Neural cell (in vitro differentiated cells): ENCODE measurements at regions not wholly inside any gene's neighbourhood (a gene's known extent, or its start where the extent isn't known, plus 50 kb on each side); places are given as distances from the start of the nearest gene placed in this dataset.

ENCODE experiments used
- H2AFZ ChIP-seq: fragments of 200-600, 300-800 bp; sonication (generic), shearing (Covaris generic); 2 replicates; pipeline ENCODE4 v1.6.0; 2014; ENCODE audit warnings: low read depth, mild to moderate bottlenecking, antibody characterized with exemption, low read length, moderate library complexity
- H3F3A ChIP-seq: fragments of 200-600 bp; shearing (Covaris generic); 2 replicates; pipeline ENCODE4 v1.6.1; 2016; ENCODE audit warnings: mild to moderate bottlenecking, moderate library complexity, mixed read lengths, antibody characterized with exemption, low read length; ENCODE audit not compliant: insufficient read depth, poor library complexity, severe bottlenecking
- H3K27ac ChIP-seq: fragments of 200-600, 300-800 bp; sonication (generic), shearing (Covaris generic); 2 replicates; pipeline ENCODE4 v1.5.1; 2014; ENCODE audit warnings: mild to moderate bottlenecking, low read length, moderate library complexity
- H3K27me3 ChIP-seq: fragments of 300-800, 200-600 bp; sonication (generic), shearing (Covaris generic); 2 replicates; pipeline ENCODE4 v1.6.0; 2014; ENCODE audit warnings: mild to moderate bottlenecking, low read depth, low read length, moderate library complexity; ENCODE audit not compliant: insufficient read depth
- H3K36me3 ChIP-seq: fragments of 300-800, 200-600 bp; sonication (generic), shearing (Covaris generic); 2 replicates; pipeline ENCODE4 v1.5.1; 2014; ENCODE audit warnings: mild to moderate bottlenecking, antibody characterized with exemption, low read length, moderate library complexity; ENCODE audit not compliant: insufficient read depth
- H3K4me2 ChIP-seq: fragments of 300-800, 200-600 bp; sonication (generic), shearing (Covaris generic); 2 replicates; pipeline ENCODE4 v1.6.0; 2014; ENCODE audit warnings: mild to moderate bottlenecking, low read length
- H3K4me3 ChIP-seq: fragments of 300-800, 200-600 bp; sonication (generic), shearing (Covaris generic); 2 replicates; pipeline ENCODE4 v1.5.1; 2014; ENCODE audit warnings: mild to moderate bottlenecking, low read length, moderate library complexity
- H3K79me2 ChIP-seq: fragments of 200-600 bp; shearing (Covaris generic); replicated peaks from 2 replicates; pipeline ENCODE4 v1.6.0; 2014; ENCODE audit warnings: mild to moderate bottlenecking, low read length, moderate library complexity; ENCODE audit not compliant: insufficient read depth
- H3K9ac ChIP-seq: fragments of 300-800, 200-600 bp; sonication (generic), shearing (Covaris generic); 2 replicates; pipeline ENCODE4 v1.6.1; 2016; ENCODE audit warnings: mild to moderate bottlenecking, low read length, mixed read lengths
- H3K9me2 ChIP-seq: fragments of 200-600 bp; shearing (Covaris generic); 2 replicates; pipeline ENCODE4 v1.6.1; 2016; ENCODE audit warnings: mild to moderate bottlenecking, low read length, mixed read lengths; ENCODE audit not compliant: insufficient read depth
- H3K9me3 ChIP-seq: fragments of 200-600, 300-800 bp; sonication (generic), shearing (Covaris generic); 2 replicates; pipeline ENCODE4 v1.6.1; 2016; ENCODE audit warnings: mild to moderate bottlenecking, mixed run types, low read length, moderate library complexity, mixed read lengths
- H4K20me1 ChIP-seq: fragments of 200-600 bp; shearing (Covaris generic); 2 replicates; pipeline ENCODE4 v1.6.1; 2016; ENCODE audit warnings: mild to moderate bottlenecking, mixed run types; ENCODE audit not compliant: insufficient read depth
- EP300 ChIP-seq: fragments of 450-650 bp; conservative IDR thresholded peaks from 2 replicates; pipeline ENCODE4 v1.6.1; 2014; ENCODE audit warnings: antibody characterized with exemption, mild to moderate bottlenecking, moderate library complexity; ENCODE audit not compliant: poor library complexity, severe bottlenecking
- EZH2 ChIP-seq: fragments of 200-600, 300-800 bp; shearing (Covaris generic), sonication (generic); IDR thresholded peaks from 2 replicates; pipeline ENCODE4 v1.6.1; 2014; ENCODE audit warnings: antibody characterized with exemption, low read length, borderline replicate concordance, mild to moderate bottlenecking; ENCODE audit not compliant: insufficient read depth, poor library complexity, severe bottlenecking
- MXI1 ChIP-seq: fragments of 450-650 bp; conservative IDR thresholded peaks from 2 replicates; pipeline ENCODE4 v1.6.1; 2014; ENCODE audit warnings: antibody characterized with exemption, mild to moderate bottlenecking; ENCODE audit not compliant: poor library complexity, severe bottlenecking
- POLR2AphosphoS5 ChIP-seq: IDR thresholded peaks from 2 replicates; pipeline ENCODE4 v1.6.1; 2012
- RAD21 ChIP-seq: fragments of 450-650 bp; conservative IDR thresholded peaks from 2 replicates; pipeline ENCODE4 v1.6.1; 2014; ENCODE audit warnings: antibody characterized with exemption, mild to moderate bottlenecking, moderate library complexity
- SMC3 ChIP-seq: fragments of 450-650 bp; conservative IDR thresholded peaks from 2 replicates; pipeline ENCODE4 v1.6.1; 2014; ENCODE audit warnings: antibody characterized with exemption, mild to moderate bottlenecking, moderate library complexity; ENCODE audit not compliant: poor library complexity
- TAF1 ChIP-seq: IDR thresholded peaks from 2 replicates; pipeline ENCODE4 v1.6.1; 2012; ENCODE audit warnings: low read depth
- TF ChIP-seq, protein P1 (sequence below): IDR thresholded peaks from 2 replicates; pipeline ENCODE4 v1.6.1; 2012; ENCODE audit warnings: borderline replicate concordance
- TF ChIP-seq, protein P2 (sequence below): fragments of 450-650 bp; IDR thresholded peaks from 2 replicates; pipeline ENCODE4 v1.5.1; 2014; ENCODE audit warnings: antibody characterized with exemption, mild to moderate bottlenecking, moderate library complexity; ENCODE audit not compliant: poor library complexity, severe bottlenecking

DNA sequence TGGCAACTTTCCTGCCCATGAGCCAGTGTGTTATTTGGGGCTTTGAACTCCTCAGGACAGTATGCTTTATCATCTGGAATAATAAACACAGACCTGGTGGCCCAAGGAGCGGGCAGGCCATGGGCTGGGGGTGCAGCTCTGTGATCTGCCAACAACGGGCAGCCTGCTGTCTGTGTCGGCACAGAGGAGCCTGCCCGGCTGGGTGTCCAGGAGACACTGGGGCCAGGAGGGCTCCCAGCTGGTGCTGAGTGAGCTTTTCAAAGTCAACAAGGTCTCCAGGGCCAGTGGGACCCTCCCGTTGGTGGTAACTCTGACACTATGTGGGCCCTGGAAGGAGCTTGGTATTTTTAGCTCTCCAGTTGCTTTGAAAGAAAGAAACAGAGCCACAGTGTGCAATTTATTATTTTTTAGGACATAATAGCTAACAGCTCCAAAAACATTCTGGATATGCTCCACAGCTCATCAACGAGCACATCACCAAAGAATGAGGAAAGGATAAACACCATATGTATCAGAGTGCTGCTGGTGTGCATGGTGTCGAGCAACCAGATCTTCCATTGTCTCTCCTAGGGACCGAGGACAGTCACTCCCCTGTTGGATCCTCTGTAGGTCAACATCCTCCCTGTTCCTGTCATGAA lies 488.7 kb upstream of the USP24 start:
- no peak overlapping the region for H2AFZ ChIP-seq
- H3K36me3 ChIP-seq = no peaks in the 10 kb centered on the region
- H3K4me2 ChIP-seq = no peak overlapping the region
- H4K20me1 ChIP-seq = no peaks in the 10 kb centered on the region
- H3F3A ChIP-seq = no peaks in the 10 kb centered on the region
- no peaks in the 10 kb centered on the region for H3K79me2 ChIP-seq
- TF ChIP-seq TAF1 (no peak), RAD21 (no peak), MXI1 (no peak), POLR2AphosphoS5 (no peak), EP300 (no peak), SMC3 (no peak), EZH2 (no peak)
- TF ChIP-seq, protein P1, sequence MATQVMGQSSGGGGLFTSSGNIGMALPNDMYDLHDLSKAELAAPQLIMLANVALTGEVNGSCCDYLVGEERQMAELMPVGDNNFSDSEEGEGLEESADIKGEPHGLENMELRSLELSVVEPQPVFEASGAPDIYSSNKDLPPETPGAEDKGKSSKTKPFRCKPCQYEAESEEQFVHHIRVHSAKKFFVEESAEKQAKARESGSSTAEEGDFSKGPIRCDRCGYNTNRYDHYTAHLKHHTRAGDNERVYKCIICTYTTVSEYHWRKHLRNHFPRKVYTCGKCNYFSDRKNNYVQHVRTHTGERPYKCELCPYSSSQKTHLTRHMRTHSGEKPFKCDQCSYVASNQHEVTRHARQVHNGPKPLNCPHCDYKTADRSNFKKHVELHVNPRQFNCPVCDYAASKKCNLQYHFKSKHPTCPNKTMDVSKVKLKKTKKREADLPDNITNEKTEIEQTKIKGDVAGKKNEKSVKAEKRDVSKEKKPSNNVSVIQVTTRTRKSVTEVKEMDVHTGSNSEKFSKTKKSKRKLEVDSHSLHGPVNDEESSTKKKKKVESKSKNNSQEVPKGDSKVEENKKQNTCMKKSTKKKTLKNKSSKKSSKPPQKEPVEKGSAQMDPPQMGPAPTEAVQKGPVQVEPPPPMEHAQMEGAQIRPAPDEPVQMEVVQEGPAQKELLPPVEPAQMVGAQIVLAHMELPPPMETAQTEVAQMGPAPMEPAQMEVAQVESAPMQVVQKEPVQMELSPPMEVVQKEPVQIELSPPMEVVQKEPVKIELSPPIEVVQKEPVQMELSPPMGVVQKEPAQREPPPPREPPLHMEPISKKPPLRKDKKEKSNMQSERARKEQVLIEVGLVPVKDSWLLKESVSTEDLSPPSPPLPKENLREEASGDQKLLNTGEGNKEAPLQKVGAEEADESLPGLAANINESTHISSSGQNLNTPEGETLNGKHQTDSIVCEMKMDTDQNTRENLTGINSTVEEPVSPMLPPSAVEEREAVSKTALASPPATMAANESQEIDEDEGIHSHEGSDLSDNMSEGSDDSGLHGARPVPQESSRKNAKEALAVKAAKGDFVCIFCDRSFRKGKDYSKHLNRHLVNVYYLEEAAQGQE = no peak
- TF ChIP-seq, protein P2, sequence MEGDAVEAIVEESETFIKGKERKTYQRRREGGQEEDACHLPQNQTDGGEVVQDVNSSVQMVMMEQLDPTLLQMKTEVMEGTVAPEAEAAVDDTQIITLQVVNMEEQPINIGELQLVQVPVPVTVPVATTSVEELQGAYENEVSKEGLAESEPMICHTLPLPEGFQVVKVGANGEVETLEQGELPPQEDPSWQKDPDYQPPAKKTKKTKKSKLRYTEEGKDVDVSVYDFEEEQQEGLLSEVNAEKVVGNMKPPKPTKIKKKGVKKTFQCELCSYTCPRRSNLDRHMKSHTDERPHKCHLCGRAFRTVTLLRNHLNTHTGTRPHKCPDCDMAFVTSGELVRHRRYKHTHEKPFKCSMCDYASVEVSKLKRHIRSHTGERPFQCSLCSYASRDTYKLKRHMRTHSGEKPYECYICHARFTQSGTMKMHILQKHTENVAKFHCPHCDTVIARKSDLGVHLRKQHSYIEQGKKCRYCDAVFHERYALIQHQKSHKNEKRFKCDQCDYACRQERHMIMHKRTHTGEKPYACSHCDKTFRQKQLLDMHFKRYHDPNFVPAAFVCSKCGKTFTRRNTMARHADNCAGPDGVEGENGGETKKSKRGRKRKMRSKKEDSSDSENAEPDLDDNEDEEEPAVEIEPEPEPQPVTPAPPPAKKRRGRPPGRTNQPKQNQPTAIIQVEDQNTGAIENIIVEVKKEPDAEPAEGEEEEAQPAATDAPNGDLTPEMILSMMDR = no peak
- H3K27me3 ChIP-seq = no peaks in the 10 kb centered on the region
- no peak overlapping the region for H3K27ac ChIP-seq
- no peaks in the 10 kb centered on the region for H3K9me2 ChIP-seq
- H3K9ac ChIP-seq = no peak overlapping the region
- no peaks in the 10 kb centered on the region for H3K9me3 ChIP-seq
- H3K4me3 ChIP-seq = no peak overlapping the region

DNA sequence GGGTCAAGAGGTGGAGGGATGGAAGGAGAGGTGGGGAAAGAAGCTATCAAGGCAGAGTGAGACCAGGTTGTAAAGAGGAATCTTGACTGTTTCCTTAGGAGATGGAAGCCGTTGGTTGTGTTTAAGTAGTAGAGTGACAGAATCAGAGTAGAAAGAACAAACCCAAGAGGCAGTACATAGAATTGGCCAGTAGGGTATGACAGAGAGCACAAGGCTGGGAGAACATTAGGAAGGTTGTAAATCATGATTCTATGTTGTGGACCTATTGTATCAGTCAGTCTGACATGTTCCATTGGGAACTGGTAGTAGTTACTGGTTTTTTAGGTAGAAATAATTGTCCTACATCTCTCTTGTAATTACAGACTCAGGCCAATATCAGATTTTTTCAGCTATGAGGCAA lies 486.9 kb upstream of the USP24 start:
- Histone ChIP-seq H3K36me3 (no peaks in the 10 kb centered on the region), H3K4me2 (no peak overlapping the region), H3F3A (no peaks in the 10 kb centered on the region), H3K9me2 (no peaks in the 10 kb centered on the region), H3K27me3 (no peaks in the 10 kb centered on the region), H3K9me3 (no peaks in the 10 kb centered on the region), H2AFZ (no peak overlapping the region), H3K9ac (no peak overlapping the region), H4K20me1 (no peaks in the 10 kb centered on the region), H3K4me3 (no peak overlapping the region), H3K79me2 (no peaks in the 10 kb centered on the region), H3K27ac (no peak overlapping the region)
- TF ChIP-seq MXI1 (no peak), SMC3 (no peak), POLR2AphosphoS5 (no peak), EP300 (no peak), EZH2 (no peak), RAD21 (no peak), TAF1 (no peak)
- TF ChIP-seq, protein P2 = no peak
- TF ChIP-seq, protein P1 = no peak
